Skin epidermis (tissue), 12 donors: ENCODE measurements at regions not wholly inside any gene's neighbourhood (a gene's known extent, or its start where the extent isn't known, plus 50 kb on each side); places are given as distances from the start of the nearest gene placed in this dataset.
"Not testable (repeated sequence)": the region's sequence is repeated elsewhere in the genome, so short reads cannot be mapped to it uniquely, and the experiment has no call there.

ENCODE experiments used
- H3K27ac ChIP-seq, 21 experiments: fragments of 200-600 bp; sonication (generic) in 11 of 21; one replicate each; pipeline ENCODE4 v1.5.0; 2020; ENCODE audit warnings: mild to moderate bottlenecking in 3 of 21, inconsistent platforms in 2 of 21, moderate library complexity in 2 of 21
- H3K4me3 ChIP-seq, 7 experiments: fragments of 200-600 bp; sonication (generic) in 2 of 7; one replicate each; pipeline ENCODE4 v1.5.0; 2020; ENCODE audit warnings: inconsistent platforms in 2 of 7, mild to moderate bottlenecking in 2 of 7, moderate library complexity in 1 of 7

DNA sequence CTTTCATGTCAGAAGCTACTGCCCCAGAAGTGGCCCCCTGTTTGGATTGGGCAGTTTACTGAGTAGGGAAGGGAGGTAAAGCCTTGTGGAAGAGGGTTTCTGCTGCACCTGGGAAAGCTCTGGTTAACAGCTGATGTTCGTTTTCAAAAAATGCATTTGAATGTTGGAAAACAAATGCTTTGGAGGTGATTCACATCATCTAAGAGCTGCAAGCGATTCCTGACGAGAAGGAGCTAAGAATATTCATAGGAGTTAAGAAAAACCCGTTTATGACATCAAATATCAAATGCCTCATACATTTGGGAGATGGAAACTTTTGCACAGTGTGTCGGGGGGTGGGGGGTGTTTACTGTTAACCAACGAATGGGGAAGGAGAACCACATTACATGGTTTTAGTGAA, 183.8 kb upstream of the NR2F2 start:
- no peak overlapping the region for H3K27ac ChIP-seq
- no peak overlapping the region for H3K4me3 ChIP-seq

DNA sequence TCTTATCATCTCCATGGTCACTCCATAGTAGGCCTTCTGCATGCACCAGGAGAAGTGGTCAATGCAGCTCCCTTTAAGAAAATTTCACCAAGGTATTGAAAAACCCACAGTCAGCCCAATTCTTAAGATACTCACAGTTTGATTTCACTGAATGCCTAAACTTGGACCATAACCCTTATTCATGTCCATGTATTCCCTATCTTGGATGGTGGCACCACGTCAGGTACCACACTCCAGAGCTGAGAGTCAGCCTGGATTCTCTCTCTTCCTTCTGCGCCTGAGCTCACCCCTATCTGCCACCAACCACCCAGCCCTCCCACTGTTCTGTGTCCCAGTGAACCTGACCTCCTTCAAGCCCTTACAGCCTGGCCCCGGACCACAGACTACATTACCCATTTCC, 183.2 kb upstream of the NR2F2 start:
- Histone ChIP-seq H3K27ac (no peak overlapping the region), H3K4me3 (no peak overlapping the region)

DNA sequence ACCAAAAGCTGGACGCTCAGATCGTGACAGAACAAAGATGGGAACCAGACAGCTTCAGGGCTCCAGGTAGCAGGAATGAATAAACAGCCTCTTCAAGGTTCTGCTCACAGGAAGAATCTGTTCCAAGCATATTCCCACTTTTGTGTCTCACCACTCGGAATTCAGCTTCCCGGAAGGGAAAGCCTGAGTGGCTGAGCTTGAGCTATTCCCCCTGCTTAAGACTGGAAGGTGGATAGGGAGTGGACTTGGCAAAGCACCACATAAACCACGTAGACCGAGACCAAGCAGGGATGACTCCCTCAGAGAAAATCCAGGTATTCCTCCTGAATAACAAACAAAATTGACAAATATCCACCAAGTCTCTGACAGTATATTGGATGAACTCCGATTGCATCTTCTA, 180.2 kb upstream of the NR2F2 start:
- H3K27ac ChIP-seq, result no peak overlapping the region
- H3K4me3 ChIP-seq, result no peak overlapping the region

DNA sequence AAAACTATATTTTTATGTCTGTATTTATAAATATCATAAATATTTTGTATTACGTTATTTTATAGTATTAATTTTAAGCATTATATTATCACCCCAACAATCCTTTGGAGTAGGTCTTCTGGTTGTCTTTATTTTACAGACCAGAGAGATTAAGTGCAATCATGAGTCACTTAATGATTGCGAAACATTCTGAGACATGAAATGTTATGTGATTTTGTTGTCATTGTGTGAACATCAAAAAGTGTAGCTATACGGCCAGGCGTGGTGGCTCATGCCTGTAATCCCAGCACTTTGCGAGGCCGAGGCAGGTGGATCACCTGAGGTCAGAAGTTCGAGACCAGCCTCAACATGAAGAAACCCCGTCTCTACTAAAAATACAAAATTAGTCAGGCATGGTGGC, 178.8 kb upstream of the NR2F2 start:
- not testable (repeated sequence) for H3K4me3 ChIP-seq

DNA sequence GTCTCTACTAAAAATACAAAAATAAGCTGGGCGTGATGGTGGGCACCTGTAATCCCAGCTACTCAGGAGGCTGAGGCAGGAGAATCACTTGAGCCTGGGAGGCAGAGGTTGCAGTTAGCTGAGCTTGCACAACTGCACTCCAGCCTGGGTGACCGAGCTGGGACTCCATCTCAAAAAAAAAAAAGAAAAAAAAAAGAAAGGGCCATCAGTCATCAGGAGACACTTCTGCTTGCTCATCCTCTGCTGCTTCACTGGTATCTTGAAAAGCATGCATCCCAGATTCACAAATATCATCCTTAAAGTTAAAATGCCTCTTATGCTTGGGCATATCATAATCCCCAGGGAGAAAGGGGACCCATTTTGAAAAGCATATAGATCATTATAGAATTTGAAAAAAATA, 176.6 kb upstream of the NR2F2 start:
- no peak overlapping the region for H3K27ac ChIP-seq
- H3K4me3 ChIP-seq, result no peak overlapping the region

More for the DNA sequence above, 178.8 kb upstream of the NR2F2 start:
- H3K27ac ChIP-seq, result not testable (repeated sequence)

DNA sequence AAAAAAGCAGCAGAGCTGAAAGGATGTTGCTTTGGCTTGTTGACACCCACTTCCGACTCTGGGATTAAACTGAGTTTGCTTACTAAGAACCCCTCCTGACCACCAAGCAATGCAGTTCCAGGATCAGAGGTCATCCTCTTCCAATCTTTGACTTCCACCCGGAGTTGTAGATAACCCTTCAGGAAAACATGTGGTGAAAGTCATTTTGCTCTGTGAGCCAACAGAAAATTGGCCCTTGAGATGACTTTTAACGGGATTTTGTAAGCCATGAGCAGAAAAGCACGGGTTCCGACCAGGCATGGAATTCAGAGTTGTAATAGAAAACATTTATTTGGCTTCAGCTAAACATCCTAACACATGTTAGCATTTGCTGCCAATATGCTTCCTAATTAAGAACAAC, 171.6 kb upstream of the NR2F2 start:
- H3K27ac ChIP-seq, result no peak overlapping the region
- no peak overlapping the region for H3K4me3 ChIP-seq

DNA sequence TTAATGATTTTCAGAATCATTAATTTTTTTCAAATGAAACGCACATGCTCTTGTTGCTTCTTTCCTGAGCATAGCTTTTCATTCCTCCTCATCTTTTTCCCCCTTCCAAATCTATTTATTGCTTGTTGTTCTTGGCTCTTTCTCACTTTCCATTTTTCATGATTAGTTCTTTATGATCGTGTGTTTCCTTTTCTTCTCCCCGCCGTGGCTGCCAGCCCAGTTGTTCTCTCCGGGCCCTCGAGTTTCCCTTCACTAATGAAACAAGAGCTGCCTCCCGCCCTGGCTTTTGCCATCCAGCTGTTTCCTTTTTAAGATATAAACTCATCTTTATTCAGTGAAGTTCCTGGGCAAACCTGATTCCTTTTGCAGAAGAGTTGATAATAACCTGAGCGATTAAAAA, 170.2 kb upstream of the NR2F2 start:
- no peak overlapping the region for H3K4me3 ChIP-seq
- peak overlapping the region in 1 of 21 experiments; percentile 13 for H3K27ac ChIP-seq

DNA sequence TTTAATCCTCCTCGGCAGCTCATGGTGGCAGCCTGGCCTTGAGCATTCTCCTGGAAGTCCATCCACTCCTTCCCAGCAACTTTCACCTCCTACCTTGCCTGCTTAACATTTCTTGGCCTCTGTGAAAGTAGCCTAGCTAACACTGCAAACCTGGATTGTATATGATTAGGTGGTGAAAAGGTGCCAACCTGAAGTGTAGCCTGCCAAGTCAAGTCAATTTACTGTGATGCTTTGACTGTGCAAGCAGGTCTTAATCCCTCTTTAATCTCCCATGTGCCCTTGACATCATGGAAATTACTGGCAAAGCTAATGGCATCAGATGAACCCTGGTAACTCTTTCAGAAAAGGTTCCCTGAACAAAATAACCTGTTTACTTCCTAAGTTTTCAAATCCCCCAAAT, 169.7 kb upstream of the NR2F2 start:
- H3K4me3 ChIP-seq, result no peak overlapping the region
- peak overlapping the region in 1 of 21 experiments; percentile 13 for H3K27ac ChIP-seq

DNA sequence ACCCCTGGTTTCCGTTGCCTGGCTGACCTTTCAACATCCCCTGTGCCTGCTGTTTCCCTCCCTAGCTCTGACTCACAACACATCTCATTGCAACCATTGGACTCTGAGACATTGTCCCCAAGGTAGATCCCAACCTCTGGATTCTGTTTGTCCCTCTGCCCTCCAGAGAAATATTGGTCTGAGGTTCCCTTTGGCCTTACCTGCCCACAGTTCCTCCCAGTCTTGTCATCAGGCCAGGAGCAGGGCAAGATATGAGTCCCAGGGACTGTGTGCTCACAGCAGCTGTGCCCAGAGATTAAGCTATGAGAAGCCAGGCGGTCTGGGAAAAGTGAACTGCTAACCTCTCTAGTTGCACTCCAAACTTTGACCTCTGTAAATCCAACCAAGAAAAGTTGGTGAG, 168.2 kb upstream of the NR2F2 start:
- Histone ChIP-seq H3K4me3 (no peak overlapping the region), H3K27ac (no peak overlapping the region)

DNA sequence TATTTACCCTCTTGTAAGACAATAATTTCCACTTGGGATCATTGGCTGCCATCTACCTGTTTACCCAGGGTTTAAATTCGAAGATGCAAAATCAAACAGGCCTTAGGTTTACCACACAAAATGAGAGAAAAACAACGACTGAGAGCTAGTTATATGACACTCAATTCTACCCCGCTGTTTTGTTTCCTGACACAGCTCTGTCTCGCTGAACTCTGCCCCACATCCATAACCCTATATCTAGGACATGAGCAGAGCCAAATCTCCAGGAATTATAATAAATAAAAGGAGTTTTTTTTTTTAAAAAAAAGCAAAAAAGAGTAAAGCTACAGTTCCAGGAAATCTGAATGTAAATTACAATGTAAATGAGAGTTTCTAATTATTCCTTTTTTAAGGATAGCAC, 165.4 kb upstream of the NR2F2 start:
- H3K27ac ChIP-seq, result no peak overlapping the region
- no peak overlapping the region for H3K4me3 ChIP-seq

DNA sequence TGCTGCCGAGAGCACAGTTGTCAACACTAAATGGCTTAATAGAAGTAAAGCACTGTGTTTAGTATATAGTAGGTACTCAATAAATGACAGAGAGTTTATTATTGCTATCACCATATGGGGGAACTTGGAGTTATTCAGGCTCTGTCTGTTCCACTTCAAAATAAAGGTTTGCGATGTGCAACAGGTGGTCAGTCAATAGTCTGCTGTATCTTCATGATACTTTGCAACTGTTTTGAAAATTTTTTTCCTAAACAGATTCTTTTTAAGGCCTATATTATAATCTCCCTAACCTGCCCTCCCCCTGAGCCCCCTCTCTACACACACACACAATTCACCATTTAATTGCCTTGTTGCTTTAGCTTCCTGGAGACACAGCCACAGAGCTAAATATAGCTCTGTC, 164.7 kb upstream of the NR2F2 start:
- Histone ChIP-seq H3K27ac (no peak overlapping the region), H3K4me3 (no peak overlapping the region)

DNA sequence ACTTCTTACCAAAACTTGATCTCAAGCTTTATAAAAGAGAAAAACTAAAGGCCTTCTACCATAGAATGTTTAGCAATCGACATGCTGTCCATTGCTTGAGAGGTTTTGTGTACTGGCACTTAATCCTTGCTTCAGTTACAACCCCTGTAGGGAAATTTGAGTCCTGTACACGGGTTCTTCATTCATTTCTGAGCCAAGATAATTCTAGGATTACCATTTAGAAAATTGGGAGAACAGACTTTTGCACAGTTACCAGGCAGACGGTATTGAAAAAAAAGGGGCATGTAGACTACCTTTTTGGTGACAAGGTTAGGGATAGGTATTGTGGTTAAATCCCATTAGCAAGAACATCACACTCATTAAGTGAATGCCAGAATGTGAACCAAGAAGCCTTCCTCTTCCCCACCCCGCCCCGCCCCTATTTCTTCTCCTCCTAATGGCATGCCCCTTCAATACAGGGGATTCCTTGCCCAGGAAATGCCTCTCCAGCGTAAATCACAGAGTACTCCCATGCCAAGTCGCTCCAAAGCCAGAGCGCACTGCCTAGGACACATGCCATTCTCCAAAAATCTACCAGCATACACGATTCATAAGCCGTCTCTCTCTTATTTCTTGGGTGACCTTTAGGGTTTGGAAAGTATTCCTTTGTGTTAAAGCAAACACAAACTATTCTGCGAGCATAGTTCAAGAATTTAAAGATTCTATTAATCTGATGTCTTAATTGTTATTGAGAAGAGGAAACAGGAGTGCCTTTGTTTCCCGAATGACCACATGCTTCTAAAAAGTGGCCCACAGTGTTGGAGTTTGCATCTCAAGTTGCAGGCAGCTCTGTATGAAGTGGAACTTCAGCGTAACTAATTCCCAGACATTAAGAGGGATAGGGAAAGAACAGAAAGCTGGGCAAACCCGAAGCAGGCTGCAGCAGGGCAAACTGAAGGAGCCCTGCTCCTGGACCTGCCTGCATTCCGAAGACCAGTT, 164.0 kb upstream of the NR2F2 start:
- Histone ChIP-seq H3K27ac (no peak overlapping the region), H3K4me3 (no peak overlapping the region)

DNA sequence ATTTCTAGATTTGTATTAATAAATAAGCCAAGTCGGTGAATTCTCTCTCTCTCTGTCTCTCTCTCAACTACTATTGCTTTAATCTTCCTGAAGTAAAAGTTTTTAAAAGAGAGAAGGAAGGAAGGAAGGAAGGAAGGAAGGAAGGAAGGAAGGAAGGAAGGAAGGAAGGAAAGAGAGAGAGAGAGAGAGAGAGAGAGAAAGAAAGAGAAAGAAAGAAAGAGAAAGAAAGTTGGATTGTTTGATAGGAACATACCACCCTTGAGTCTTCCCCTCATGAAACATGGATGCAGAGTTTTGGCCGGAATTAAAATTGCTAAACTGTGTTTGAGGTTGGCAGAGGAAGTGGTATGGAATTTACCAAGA, 159.9 kb upstream of the NR2F2 start:
- not testable (repeated sequence) for H3K27ac ChIP-seq, H3K4me3 ChIP-seq

DNA sequence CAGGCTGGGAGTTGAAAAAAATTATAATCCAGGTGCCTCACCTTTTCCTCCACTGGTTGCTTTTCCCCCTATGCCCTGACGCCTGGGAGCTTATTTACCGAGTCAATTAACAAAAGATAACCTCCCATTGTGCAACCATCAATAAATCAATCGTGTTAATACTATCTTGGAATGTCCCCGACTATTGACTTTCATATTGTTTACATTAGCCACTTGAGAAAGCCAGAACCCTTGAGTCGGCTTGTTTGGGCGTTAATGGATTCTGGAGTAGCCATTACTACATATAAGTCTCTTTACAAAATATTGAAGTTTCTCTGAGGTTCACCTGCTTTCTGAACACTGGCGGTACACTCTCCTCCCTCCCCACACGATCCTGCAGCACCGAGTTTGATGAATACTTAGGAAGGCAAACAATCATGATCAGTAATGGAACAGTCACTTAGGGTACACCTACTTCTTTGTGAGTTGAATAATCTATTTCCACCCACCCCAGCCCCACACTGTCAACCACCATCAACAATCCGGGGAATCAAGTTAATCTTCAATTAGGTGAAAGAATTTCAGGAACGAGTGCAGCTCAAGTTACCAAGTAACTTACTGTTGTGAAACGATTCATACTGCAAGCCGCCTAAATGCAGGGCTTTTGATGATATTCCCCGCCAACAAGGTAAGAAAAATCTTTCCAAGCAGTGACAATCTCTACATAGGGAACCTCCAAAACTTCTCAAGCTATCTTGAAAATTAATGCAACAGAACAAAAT, 159.3 kb upstream of the NR2F2 start:
- H3K27ac ChIP-seq, result no peak overlapping the region
- no peak overlapping the region for H3K4me3 ChIP-seq

DNA sequence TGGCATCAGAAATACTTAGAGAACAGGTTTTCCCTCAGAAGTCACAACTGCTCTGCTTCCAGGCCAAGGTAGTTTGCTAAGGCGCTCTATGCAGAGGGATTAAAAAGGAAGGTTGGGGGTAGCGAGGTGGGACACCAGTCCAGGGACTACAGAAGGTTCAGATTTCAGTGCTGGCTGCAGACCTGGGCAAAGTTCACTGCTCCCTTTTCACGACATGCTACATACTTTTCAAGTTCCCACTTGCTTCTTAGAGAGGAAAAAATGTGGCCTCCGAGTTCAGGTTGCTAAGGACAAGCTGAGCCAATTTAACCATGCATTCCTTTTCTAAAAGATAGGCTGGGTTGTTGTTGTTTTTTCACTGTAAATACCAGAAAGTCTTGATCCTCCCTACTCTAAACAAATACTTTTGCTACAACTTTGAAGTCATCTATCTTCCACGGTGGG, 158.6 kb upstream of the NR2F2 start:
- no peak overlapping the region for H3K4me3 ChIP-seq
- no peak overlapping the region for H3K27ac ChIP-seq

DNA sequence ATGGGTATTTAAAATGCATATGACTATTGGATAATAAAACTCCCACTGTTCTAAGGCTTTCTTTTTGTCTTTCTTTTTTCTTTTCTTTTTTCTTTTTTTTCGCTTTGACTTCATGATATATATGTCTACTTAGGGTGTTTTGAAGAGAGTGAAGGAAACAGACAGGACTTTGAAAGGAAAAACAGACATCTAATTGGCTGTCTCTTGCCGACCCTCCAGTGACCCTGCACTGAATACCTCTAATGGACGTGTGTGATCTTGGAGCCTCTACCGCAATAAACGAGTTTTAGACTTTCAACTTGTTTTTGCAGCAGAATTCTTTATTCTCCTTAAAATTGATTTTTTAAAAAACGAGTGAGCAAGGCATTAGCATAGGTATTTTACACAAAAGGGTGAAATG, 158.1 kb upstream of the NR2F2 start:
- Histone ChIP-seq H3K4me3 (no peak overlapping the region), H3K27ac (no peak overlapping the region)

DNA sequence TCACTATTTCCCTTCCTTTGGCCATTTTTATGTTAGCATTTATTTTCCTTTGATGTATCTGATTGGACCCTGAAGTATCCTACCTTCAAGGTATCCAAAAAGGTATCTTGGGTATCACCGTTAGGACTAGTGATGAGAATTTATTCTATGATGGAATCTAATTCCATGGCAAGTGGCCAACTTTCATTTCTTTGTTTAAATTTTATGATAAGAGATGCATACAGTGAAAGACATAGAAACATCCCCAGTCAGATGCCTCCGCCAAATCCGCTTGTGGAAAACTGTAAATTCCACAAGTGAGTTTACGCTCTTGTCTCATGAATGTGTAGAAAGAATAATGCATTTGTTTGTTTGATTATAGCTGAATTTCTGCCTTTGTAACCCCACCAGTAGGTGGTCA, 153.7 kb upstream of the NR2F2 start:
- Histone ChIP-seq H3K4me3 (no peak overlapping the region), H3K27ac (no peak overlapping the region)

DNA sequence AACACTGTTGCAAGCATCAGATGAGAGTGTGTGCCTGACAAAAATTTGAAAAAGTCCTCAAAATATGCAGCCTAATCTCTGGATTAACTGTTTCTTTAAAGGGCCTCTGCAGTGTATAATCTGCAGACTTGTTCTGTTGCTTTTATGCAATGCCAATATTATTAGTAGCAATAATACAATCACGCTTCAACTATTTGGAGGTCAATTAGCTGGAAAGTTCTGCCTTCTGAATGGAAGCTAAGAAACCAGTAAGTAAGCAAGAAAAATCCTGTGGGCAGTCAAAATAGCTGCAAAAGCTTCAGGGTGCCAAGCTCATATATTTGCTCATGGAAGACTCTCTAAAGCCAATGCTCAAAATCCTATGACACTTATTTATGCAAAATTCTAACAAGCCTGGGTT, 153.2 kb upstream of the NR2F2 start:
- H3K27ac ChIP-seq, result no peak overlapping the region
- H3K4me3 ChIP-seq, result no peak overlapping the region

DNA sequence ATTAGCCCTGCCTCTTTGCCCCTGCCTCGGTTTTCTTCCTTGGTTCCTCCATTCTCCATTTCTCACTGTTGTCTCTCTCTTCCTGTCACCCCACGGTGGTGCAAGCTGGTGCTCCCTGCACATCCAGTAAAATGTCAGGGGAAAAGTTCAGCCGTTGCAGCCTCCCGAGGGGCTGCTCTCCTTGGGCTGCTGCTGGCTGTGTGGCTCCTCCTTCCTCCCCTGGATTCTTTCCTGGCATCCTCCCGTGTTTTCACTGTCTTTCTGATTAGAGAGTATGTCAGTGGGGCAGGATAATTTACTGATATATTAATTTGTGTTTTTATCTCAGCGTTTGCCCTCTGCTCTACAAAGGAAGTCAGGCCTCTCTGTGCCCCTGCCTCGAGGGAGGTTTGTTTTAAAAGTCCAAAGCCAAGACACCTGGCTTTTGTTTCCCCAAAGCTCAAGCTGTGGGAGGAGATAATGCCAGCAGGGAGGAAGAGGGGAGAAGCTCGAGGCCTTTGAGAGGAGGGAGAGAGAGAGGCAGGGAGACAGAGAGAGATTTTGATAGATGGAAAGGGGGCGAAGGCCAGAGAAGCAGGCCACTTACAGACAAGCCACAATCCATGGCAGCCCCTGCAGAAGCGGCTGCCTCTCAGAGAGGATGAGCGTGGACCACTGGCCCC, 150.3 kb upstream of the NR2F2 start:
- H3K27ac ChIP-seq, result no peak overlapping the region
- no peak overlapping the region for H3K4me3 ChIP-seq

DNA sequence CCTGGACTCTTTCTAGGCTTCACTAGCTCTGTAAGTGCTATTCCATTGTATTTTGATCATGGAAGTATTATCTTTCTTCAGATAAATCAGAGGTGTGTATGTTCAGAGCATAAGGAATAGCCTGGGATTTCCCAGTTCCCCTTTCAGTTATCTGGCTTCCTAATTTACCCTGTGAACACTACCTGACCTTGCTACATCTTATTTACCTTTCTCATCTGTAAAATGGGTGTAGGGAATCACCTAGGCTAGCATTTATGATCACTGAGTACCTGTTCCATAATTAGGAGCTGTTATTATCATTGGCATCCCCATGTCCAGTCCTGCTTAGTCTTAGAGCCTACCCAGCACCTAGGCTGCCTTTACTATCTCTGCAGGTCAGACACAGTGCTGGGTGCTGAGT, 149.3 kb upstream of the NR2F2 start:
- Histone ChIP-seq H3K27ac (peak overlapping the region in 4 of 21 experiments; percentile 0 to 70 (median 14)), H3K4me3 (no peak overlapping the region)
